GM19043 (cell line): ENCODE measurements at regions not wholly inside any gene's neighbourhood (a gene's known extent, or its start where the extent isn't known, plus 50 kb on each side); places are given as distances from the start of the nearest gene placed in this dataset.

Experiments
- ATAC-seq: cut with Tn5 transposase; IDR thresholded peaks from one replicate; pipeline ENCODE4 v1.9.1; 2021; ENCODE audit warnings: low read depth; ENCODE audit not compliant: unreplicated experiment

DNA sequence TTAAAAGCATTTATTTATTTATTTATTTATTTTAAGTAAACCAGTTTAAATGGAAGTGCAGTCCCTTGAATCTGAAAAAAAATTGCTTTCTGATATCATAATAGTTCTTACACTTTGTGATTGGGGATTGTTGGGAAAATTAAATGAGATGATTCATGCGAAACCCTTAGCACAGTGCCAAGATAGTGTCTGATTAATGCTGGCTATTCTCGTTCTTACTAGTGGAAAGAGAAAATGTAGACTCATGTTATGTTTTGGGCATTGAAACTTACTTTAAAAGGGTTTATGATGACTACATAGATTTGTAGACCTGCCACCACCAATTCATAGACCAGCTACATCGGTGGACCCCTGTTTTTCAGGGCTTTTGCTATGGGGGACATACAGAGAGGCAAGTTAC is 229.2 kb upstream of the ZFP64 start:
- ATAC-seq: no peak

DNA sequence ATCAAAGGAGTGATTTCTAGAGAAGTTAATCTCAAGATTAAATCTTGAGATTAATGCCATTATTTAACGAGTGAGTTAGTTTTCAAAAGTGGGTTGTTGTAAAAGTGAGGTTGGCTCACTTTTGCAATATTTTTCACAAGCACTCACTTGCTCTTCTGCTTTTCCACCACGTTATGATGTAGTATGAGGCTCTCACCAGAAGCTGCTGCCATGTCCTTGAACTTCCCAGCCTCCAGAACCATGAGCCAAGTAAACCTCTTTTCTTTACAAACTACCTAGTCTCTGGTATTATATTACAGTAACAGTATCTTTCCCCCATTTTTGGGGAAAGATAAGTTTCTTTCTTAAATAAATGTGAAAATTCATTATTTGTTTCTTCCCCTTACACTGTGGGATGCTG is 227.6 kb upstream of the ZFP64 start:
- ATAC-seq: no peak

DNA sequence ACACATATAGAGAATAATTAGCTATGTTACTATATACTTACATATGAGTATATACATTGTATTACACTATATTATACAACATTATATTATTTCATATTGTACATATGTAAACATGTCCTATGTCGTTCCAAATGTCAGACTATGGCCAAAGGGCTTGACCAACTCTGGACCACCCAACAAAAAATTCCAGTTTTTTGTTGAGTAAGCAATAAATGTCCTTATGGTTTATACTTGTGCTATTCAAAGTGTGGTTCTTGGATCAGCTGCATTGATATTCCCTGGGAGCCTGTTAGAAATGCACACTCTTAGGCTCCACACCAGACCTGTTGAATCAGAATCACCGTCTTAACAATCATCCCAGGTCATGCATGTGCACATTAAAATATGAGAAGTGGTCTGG is 225.4 kb upstream of the ZFP64 start:
- ATAC-seq: no peak

DNA sequence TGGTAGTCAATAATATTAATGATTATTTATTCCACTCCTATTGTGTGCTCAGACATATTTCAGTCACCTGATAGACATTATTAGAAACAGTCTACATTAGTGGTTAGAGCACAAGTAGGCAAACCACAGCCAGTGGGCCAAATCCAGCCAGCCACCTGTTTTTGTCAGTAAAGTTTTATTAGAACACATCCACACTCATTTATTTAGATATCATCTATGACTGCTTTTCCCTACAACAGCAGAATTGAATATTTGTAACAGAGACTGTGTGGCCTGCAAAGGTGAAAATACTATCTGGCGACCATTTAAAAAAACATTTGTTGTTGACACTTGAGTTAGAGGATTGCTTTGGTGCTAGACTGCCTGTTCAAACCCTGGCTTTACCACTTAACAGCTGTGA is 220.0 kb upstream of the ZFP64 start:
- no peak for ATAC-seq

DNA sequence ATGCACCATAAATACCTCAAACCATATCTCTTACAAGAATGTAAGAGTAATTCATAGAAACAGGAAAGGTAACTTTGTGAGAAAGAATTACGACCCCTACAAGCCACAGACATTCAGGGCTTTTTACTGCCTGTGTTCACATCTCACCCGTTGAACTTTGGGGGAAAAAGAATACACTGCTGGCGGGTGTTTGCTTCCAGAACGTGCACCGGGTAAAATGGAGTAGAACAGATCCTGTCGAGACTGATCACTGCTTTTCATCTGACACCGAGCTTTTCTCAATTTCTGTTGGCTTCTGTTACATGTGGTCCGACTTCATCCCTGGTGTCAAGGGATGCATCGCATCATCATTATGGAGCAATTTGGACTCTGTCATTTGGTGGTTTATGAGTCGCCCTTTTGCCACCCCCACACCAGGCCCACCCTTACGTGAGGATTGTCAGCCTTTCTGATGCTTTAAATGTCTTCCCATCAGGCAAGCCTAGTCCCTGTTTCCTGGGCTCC is 219.2 kb upstream of the ZFP64 start:
- ATAC-seq: no peak

DNA sequence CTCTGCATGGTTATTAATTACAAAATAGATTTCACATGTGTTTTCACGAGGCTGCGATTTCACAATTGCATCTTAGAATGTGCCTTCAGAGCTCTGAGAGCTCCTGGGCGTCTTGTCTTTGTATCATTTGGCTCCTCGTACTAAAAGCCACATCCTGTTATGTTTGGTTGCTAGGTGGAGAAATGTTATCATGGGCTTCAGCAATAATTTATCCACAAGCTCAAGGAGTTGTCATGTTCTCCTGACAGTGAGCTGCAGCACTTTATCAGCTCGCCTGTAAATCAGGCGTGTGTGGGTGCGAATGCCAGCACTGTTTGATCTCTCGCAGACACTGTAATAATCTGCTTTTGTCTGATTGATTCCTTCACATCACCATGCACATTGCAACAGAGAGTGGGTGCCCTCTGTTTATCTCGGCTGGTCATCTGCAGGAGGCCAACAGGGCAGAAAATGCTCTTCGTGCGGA is 218.6 kb upstream of the ZFP64 start:
- ATAC-seq: no peak

DNA sequence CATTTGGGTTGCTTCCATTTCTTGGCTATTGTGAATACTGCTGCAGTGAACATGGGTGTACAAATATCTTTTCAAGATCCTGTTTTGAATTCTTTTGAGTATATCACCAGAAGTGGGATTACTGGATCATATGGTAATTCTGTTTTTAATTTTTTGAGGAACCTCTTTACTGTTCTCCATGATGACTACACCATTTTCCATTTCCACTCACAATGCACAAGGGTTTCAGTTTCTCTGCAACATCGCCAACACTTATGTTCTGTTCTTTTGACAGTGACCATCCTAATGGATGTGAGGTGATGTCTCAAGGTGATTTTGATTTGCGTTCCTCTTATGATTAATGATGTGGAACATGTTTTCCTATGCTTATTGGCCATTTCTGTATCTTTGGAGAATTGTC is 214.4 kb upstream of the ZFP64 start:
- no peak for ATAC-seq

DNA sequence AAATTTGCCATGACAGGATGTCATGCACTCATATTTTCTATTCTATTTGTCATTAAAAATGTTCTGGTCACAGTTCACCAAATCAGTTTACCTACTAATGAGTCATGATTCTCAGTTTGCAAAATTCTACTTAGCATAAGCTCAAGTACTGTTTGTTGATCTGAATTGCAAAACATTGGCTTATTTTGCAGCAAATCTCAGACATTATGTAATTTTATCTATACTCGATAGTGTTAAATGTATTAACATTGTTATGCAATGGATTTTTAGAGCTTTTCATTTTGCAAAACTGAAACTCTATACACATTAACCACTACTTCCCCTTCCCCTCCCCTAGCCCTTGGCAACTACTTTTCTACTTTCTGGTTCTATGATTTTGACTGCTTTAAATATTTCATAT is 213.8 kb upstream of the ZFP64 start:
- ATAC-seq: peak; percentile 74

DNA sequence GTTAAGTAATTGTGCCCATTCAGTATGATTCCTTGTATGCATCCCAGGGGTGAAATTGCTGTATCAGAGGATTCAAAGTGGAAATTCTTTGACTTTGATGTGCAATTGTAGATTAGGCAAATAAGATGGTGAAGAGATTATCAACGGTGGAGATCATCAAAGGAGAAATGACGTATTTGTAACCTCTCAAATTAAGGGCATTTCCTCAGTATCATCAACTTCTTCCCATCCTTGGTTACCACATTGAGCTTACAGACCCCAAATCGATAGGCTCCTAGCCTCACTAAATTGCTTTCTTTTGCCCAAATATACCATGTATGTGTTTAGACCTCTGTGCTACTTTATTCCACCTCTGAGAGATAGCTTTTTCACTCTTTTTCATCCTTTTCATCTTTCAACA is 213.1 kb upstream of the ZFP64 start:
- ATAC-seq: no peak

DNA sequence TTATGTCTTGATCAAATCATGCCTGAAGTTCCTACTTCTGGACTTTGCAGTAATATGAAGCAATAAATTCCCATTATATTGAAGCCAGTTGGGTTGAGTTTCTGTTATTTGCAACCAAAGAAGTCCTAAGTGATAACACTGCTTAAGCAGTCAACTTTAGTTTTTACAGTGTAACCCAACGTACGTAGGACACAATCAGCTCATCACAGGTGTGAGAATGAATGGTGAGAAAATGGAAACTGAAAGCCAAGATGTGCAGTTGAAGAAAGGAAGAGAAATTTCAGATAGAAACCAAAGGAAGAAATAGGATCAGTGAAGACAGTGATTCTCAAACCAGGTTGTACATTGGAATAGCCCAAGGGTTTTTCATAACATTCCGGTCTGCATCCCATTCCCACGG is 211.4 kb upstream of the ZFP64 start:
- ATAC-seq: peak; percentile 50

DNA sequence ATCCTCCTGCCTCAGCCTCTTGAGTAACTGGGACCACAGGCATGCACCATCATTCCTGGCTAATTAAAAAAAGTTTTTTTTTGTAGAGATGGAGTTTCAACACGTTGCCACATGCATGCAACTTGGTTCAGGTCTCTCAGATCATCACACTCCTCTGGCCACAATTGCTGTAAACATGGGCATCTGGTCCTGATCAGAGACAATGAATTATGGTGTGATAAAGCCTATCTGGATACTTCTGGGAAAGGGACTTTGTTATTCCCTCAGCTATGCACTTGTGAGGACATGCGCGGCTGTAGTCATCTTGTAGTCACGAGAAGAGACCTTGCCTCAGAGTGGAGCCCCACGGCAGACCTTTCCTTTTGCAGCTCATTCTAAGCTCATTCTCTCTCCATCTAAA is 210.9 kb upstream of the ZFP64 start:
- ATAC-seq: no peak

DNA sequence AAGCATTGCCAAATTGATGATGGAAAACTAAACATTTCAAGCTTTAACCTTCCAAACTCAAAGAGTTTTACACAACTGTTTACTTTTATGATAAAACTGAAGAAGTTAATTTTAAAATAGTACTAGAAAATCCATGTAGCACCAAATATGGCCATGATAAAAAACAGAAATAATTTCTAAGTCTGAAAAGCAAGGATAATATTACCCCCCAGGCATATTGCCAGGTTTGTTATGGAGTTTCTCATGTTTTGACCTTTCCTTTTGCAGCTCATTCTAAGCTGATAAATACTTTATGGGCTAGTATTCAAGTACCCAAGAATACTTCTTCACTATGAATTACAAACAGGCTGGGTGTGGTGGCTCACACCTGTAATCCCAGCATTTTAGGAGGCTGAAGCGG is 209.9 kb upstream of the ZFP64 start:
- ATAC-seq: no peak

DNA sequence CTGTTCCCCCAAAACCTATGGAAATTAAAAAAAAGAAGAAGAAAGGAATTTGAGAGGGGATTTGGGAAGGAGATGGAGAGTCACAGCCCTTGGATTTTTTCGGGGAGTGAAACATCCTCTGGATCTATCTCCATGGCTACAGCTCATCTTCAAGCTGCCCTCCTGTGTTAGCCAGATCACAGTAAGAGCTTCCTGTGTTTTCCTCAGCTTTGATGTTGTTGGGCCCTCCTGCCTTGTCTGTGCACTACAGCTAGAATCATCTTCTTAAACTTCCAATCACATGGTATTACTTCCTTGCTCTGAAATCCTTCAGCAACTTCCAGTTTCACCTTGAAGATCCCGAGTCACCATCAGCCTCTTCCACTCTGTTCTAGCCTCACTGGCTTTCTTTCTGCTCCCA is 207.8 kb upstream of the ZFP64 start:
- no peak for ATAC-seq

DNA sequence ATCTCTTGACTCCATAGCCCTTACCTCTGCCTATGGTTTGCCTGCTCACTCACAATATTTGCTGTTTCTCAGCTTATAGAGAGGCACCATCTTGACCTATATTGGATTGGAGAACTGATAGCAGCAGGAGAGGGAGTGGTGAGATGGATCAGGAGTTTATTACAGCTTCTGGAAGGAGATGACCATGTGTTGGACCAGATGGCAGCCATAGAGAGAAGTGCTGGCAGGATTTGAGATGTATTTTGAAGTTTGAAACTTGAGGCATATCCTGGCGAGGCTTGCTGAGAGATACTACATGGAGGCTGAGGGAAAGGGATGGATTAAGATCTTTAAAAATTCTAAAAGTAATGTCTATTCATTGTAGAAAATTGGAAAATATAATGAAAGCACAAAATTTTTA is 198.0 kb upstream of the ZFP64 start:
- no peak for ATAC-seq

DNA sequence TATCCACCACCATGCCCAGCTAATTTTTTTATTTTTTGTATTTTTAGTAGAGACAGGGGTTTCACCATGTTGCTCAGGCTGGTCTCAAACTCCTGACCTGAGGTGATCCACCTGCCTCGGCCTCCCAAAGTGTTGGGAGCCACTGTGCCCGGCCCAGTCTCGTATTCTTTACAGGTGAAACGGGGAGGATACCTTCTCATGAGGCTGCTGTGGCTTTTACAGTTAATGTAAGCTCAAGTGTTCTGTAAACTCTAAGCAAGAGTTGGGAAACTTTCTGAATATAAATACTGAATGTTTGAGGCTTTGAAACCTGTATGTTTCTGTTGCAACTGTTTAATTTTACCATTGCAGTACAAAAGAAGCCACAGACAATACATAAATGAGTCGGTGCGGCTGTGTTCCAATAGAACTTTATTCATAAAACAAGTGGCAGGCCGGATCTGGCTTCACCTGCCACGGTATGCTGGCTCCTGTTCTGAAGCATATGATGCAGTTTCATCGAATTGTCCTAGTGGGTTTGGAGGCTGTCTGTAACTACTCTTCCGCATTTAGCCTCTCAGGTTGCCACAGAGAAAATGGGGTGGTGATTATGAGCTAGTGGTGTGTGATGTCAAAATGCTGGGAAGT is 192.5 kb upstream of the ZFP64 start:
- no peak for ATAC-seq

DNA sequence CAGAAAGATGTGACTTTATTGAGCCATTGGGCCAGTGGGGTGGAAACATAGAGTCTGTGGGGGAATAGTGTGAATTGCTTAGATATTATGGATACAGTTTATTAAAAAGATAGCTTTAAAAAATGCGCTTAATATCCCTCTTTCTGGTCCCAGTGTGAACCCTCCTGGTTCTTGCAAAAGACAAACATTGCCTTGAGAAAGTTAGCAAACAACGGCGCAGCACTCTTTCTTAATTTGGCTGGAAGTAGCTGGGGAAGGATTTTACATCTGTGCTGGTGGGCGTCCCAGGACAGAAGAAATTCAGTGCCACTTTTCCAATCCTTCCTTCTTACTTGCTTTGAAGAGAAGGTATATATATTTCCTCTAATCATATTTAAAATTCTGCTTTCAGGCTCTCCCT is 191.4 kb upstream of the ZFP64 start:
- no peak for ATAC-seq

DNA sequence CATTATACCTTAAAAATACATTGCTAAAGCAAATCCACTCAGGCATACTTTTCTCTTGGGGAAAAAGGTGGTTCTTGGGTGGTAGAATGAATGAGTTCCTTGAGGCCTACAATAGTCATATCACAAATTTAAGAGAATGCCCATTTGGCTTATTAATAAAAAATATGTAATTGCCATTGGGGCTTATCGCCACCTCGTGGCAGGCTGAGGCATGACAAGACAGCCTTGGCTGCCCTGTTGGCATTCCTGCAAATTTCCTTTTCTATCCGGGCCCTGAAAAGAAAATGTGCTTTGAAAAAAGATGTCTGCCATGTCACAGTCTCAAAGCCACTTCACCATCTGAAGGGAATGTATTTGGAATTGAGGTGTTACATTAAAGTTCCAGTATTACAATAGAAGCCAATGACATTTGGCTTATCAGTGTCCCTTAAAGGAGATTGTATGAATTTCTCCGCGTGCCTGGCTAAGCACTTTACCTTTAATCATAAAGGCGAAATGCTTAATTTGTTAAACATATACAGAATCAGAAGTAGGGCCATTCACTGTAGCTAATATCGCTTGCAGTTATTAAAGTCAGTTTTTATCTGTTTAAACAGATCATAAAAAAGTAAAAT is 188.3 kb upstream of the ZFP64 start:
- no peak for ATAC-seq

DNA sequence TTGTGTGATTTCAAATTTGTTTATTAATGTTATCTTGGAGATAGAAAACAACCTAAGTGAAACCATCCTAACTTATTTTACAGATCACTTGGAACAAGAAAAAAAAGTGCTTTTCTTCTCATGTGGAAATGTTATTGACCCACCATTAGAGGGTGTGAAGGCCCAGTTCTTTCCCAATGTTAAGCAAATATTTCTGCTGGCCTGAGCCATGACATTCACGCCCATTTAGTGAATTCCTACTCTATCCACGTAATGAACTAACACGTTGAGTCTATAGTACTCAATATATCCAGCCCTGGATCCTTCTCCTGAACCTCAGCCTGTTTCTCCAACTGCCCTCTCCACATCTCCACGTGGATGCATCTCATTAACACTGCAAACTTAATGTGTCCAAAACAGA is 180.6 kb upstream of the ZFP64 start:
- ATAC-seq: no peak

DNA sequence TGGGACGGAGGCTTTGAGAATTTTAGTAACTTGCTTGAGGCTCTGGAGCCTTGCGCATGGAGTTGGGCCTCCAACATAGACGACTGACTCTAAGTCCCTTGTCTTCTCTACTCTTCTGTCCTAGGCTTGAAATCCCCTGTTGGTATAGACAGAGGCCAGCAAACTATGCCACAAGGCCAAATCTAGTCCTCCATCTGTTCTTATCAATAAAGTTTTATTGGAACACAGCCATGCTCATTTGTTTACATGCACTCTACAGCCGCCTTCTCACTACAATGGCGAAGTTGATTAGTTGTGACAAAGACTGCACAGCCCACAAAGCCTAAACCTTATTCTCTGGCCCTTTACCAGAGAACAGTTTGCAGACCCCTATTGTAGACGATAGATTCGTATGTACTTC is 174.1 kb upstream of the ZFP64 start:
- no peak for ATAC-seq

DNA sequence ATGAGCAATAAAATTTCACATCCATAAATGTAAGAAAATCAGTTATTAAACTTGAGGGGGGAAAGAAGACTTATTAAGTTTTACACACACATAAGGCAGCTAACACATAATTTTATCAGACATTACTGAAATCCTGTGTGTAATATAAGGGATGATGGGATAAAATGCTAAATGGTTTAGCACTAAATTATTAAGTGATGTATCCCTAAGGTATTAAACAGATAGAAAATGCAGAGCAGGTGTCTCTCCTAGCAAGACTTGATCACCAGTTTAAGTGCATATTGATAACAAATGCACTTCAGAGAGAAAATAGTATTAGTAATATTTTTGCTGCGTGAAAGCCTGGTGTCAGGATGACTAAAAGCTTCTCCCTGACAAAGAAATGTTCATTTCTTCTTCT is 172.8 kb upstream of the ZFP64 start:
- ATAC-seq: no peak

DNA sequence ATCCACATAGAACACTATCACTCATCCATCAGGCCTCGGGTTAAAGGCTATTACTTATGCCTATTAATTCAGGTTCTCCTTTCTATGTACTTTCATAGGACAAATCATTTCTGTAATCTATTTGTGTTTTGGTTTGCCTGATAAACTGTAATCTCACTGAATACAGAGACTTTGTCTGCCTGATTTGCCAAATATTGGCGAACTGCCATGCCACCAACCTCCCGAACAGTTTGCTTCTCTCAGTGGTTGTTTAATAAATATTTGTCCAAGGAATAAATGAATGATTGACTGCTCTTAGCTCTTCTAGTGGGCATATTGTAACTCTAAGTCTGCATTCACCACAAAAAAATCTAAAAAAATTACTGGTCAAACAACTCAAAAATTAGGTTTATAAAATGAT is 170.1 kb upstream of the ZFP64 start:
- ATAC-seq: no peak

DNA sequence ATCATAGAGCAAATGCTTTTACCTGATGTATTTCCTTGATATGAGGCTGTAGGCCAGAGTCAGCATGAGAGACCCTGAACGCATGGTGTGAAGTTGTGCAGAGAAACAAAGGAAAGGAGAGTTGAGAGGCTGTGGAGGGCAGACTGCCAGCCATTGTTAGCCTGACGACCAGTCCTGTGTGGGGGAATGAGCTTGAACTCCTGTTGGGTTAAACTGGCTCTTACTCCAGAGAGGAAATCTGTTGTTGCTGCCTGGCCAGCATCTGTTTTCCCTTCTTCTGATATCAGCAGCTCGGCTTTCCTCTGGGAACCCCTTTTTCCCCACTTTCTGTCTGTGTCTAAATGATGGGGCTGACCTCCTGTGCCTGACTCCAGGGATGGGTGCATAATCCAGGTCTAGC is 158.2 kb upstream of the ZFP64 start:
- ATAC-seq: no peak

DNA sequence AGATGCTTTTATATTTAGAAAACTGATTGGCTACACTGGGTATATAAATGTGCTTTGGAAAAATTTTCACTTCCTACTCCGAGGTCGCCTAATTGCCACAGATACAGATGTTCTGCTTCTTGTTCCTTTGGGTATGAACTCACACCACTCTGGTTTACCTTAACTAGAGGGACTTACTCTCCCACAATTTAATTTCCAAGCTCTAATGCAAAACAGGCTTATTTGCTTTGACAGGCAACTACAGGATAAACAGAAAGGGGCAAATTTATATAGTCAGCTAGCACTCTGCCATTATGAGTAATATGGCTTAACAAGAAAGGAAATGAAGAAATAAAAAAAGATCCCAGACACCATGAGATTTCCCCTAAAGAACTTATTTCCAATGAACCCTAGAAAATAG is 156.9 kb upstream of the ZFP64 start:
- no peak for ATAC-seq
